ENCODE measurements at regions not wholly inside any gene's neighbourhood (a gene's known extent, or its start where the extent isn't known, plus 50 kb on each side); places are given as distances from the start of the nearest gene placed in this dataset.

DNA sequence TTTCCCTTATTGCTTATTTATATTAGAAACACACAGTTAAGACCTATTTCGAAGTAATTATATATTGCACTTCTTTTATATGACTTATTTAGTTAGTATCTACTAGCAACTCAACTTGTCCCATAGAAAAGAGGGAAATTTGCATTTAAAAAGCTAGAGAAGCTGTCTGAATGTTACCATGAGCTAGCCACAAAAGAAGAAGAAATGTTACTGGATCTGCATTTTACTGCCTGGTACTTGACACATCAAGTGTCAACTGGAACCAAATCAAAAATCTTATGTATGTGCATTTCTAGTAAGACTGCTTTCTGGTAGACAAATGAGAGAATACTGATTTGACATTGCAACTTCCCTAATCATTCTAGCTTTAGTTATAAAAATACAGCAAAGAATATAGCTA lies 424.6 kb upstream of the VRK2 start:
- Histone ChIP-seq H3K23me2 (ENCODE audit: low read depth, low read length) (no peaks in the 10 kb centered on the region), H3K4me2 (ENCODE audit: insufficient read depth in 1 of 2, low read depth in 2 of 2, low read length in 2 of 2) (no peak overlapping the region; a peak in 1 of 4 replicates), H3K27me3 (replicated peaks in 1 of 4; ENCODE audit: control insufficient read depth in 3 of 4, extremely low read depth in 1 of 4, insufficient read depth in 3 of 4, low read length in 3 of 4) (no peaks in the 10 kb centered on the region), H2BK5ac (ENCODE audit: low read depth, low read length) (no peak overlapping the region), H3K36me3 (ENCODE audit: control insufficient read depth in 2 of 4, insufficient read depth in 4 of 4, low read length in 3 of 4) (no peaks in the 10 kb centered on the region), H3K27ac (ENCODE audit: low read depth, low read length) (no peak overlapping the region), H2AFZ (ENCODE audit: low read length) (no peak overlapping the region), H4K20me1 (replicated peaks in 1 of 2; ENCODE audit: control insufficient read depth in 1 of 2, insufficient read depth in 2 of 2, low read length in 2 of 2) (no peaks in the 10 kb centered on the region), H2BK12ac (ENCODE audit: low read depth, low read length) (no peak overlapping the region), H2AK5ac (ENCODE audit: low read depth, low read length) (no peak overlapping the region), H2BK20ac (ENCODE audit: low read length) (no peak overlapping the region), H3K4me1 (replicated peaks in 1 of 4; ENCODE audit: control insufficient read depth in 3 of 4, insufficient read depth in 4 of 4, low read length in 3 of 4) (peaks cover 0 to 5% (median 0%) of the 10 kb centered on the region in 4 experiments; a peak in 1 of 7 replicates), H3K18ac (ENCODE audit: extremely low read depth, low read length) (no peak overlapping the region), H3K4me3 (ENCODE audit: extremely low read depth in 1 of 4, insufficient read depth in 2 of 4, low read depth in 3 of 4, low read length in 4 of 4) (no peak overlapping the region), H2BK15ac (ENCODE audit: low read length) (no peak overlapping the region), H3K79me2 (ENCODE audit: control insufficient read depth in 1 of 2, insufficient read depth in 2 of 2, low read length in 2 of 2) (no peaks in the 10 kb centered on the region), H3K23ac (ENCODE audit: insufficient read length) (no peak overlapping the region), H2BK120ac (replicated peaks; ENCODE audit: low read depth, low read length) (no peak overlapping the region), H3K79me1 (ENCODE audit: low read depth, low read length) (no peaks in the 10 kb centered on the region), H3K14ac (ENCODE audit: insufficient read length) (no peak overlapping the region), H4K5ac (ENCODE audit: insufficient read length, low read depth, low read length) (no peak overlapping the region), H3K9ac (replicated peaks in 1 of 4; ENCODE audit: extremely low read depth in 1 of 4, low read depth in 3 of 4, low read length in 3 of 4) (no peak overlapping the region), H4K8ac (ENCODE audit: extremely low read depth, insufficient read depth, low read length) (no peak overlapping the region), H3K56ac (replicated peaks; ENCODE audit: insufficient read length, low read depth, low read length) (no peak overlapping the region), H3K4ac (replicated peaks; ENCODE audit: insufficient read length, low read depth, low read length) (no peak overlapping the region), H3K9me3 (ENCODE audit: insufficient read depth in 2 of 2, low read depth in 1 of 2, low read length in 1 of 2) (no peaks in the 10 kb centered on the region), H4K91ac (replicated peaks; ENCODE audit: insufficient read length, low read length) (no peak overlapping the region)
- DNase-seq (ENCODE audit: low read depth in 1 of 2, low spot score in 2 of 2) (no peak), FAIRE-seq (peak; percentile 32)
- ChIA-PET POLR2A (ENCODE audit: partially characterized antibody) (no interaction called here), CTCF (ENCODE audit: partially characterized antibody) (no interaction called here)
- WGBS, 2 experiments (ENCODE audit: extremely low coverage in 1 of 2, insufficient coverage in 1 of 2, insufficient read length in 1 of 2, insufficient replicate concordance in 2 of 2, low coverage in 1 of 2, low lambda C conversion rate in 2 of 2, missing lambda C conversion rate in 1 of 2): 88% methylated on average over 1 of the region's 1 CpG; no CpG with 5 or more reads in 1 of the 2 experiments
- TF ChIP-seq MAX (IDR thresholded peaks at IDR 0.05) (no peak), NANOG (IDR thresholded peaks at IDR 0.05; ENCODE audit: insufficient read depth, low read depth, low read length, poor library complexity, severe bottlenecking) (peak; percentile 35), HDAC6 (IDR thresholded peaks at IDR 0.05; ENCODE audit: low read depth, low read length) (no peak), KDM1A (IDR thresholded peaks at IDR 0.05; ENCODE audit: borderline replicate concordance, low read length) (no peak), TEAD4 (IDR thresholded peaks at IDR 0.05; ENCODE audit: low read depth, low read length) (no peak)

Measured in H1 (cell line).